ENCODE measurements at regions not wholly inside any gene's neighbourhood (a gene's known extent, or its start where the extent isn't known, plus 50 kb on each side); places are given as distances from the start of the nearest gene placed in this dataset.

DNA sequence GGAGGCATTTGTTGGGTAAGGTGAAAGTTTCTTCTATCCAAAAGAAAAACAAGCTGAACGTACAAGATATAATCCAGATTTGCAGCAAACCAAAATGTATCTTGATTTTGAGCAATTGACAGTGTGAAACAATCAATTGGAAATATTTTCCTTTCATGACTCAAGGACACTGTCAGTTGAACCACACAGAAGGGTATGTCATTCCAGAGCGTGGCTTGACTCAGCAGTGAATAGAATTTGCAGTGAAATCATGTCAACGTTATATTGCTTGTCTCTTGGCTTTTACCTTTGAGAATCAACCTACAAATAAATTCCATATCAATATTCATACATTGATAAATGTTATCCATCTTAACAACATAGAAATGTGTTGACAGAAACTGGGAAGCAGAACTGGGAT lies 78.2 kb downstream of the TM2D3 start:
- no peak for TF ChIP-seq SIN3A (IDR thresholded peaks at IDR 0.05; ENCODE audit: borderline replicate concordance, insufficient read depth, low read length)
- TF ChIP-seq POLR2AphosphoS5 (IDR thresholded peaks at IDR 0.05; ENCODE audit: low read depth, low read length) = no peak
- no peak for TF ChIP-seq TAF1 (IDR thresholded peaks at IDR 0.05; ENCODE audit: borderline replicate concordance, insufficient read depth, low read length)
- no peak for TF ChIP-seq FOXP2 (optimal IDR thresholded peaks at IDR 0.05; ENCODE audit: borderline replicate concordance, extremely low read depth, extremely low read length, insufficient read depth)
- TF ChIP-seq, protein P1, sequence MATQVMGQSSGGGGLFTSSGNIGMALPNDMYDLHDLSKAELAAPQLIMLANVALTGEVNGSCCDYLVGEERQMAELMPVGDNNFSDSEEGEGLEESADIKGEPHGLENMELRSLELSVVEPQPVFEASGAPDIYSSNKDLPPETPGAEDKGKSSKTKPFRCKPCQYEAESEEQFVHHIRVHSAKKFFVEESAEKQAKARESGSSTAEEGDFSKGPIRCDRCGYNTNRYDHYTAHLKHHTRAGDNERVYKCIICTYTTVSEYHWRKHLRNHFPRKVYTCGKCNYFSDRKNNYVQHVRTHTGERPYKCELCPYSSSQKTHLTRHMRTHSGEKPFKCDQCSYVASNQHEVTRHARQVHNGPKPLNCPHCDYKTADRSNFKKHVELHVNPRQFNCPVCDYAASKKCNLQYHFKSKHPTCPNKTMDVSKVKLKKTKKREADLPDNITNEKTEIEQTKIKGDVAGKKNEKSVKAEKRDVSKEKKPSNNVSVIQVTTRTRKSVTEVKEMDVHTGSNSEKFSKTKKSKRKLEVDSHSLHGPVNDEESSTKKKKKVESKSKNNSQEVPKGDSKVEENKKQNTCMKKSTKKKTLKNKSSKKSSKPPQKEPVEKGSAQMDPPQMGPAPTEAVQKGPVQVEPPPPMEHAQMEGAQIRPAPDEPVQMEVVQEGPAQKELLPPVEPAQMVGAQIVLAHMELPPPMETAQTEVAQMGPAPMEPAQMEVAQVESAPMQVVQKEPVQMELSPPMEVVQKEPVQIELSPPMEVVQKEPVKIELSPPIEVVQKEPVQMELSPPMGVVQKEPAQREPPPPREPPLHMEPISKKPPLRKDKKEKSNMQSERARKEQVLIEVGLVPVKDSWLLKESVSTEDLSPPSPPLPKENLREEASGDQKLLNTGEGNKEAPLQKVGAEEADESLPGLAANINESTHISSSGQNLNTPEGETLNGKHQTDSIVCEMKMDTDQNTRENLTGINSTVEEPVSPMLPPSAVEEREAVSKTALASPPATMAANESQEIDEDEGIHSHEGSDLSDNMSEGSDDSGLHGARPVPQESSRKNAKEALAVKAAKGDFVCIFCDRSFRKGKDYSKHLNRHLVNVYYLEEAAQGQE (IDR thresholded peaks at IDR 0.05; ENCODE audit: insufficient read depth in 1 of 2, low read depth in 2 of 2, low read length in 2 of 2) = no peak

DNA sequence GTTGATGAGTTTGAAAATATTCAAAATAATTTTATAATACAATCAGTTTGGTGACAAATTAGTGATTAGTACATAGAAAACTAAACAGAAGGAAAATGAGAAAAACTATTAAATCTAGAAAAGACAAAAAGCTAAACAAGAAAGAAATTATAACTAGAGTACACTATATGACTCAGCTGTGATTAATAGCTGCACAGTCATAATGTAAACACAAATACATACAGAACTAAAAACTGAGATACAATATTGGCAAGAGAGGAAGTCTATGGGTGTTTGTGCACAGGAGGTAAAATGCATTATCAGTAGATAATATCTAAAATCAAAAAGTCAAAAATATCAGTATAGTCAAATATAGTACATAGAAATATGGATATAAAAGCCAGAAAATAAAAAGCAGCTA lies 80.7 kb upstream of the PCSK6 start:
- TF ChIP-seq TAF1 (IDR thresholded peaks at IDR 0.05; ENCODE audit: borderline replicate concordance, insufficient read depth, low read length) = no peak
- TF ChIP-seq FOXP2 (optimal IDR thresholded peaks at IDR 0.05; ENCODE audit: borderline replicate concordance, extremely low read depth, extremely low read length, insufficient read depth) = no peak
- TF ChIP-seq SIN3A (IDR thresholded peaks at IDR 0.05; ENCODE audit: borderline replicate concordance, insufficient read depth, low read length) = no peak
- no peak for TF ChIP-seq POLR2AphosphoS5 (IDR thresholded peaks at IDR 0.05; ENCODE audit: low read depth, low read length)
- TF ChIP-seq, protein P1 (IDR thresholded peaks at IDR 0.05; ENCODE audit: insufficient read depth in 1 of 2, low read depth in 2 of 2, low read length in 2 of 2) = no peak

DNA sequence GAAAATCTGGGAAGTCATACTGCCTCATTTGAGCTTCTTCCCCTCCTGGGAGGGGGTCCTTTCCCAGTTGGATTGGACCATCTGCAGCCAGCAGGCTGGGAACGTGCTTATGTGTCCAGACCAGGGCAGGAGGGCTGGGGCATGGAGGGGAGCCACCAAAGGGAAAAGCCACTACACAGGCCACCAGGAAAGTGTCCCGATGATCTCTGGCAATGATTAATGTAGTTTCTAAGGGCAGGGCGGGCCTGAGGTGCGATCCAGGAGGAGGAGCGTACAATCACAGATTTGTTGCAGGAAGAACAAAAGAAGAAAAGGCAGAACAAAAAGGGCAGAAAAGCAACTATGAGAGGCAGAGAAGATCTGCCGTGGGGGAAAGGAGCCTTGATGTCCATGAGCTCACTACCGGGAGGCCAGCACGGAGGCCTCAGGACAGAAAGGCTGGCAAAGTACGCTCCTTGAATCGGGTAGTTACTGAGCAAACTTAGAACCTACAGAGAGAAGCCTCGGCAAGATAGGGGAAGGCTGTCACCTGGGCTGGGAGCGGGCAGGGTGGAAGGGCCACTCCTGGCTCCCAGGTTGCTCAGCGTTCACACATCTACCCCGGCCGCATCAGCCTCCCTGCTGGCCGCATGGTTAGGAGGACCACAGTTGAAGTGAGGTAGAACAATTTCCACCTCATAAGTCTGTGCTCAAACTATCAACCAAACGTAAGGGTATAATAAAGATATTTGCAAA lies 79.5 kb upstream of the PCSK6 start:
- TF ChIP-seq SIN3A (IDR thresholded peaks at IDR 0.05; ENCODE audit: borderline replicate concordance, insufficient read depth, low read length) = no peak
- TF ChIP-seq, protein P1 (IDR thresholded peaks at IDR 0.05; ENCODE audit: insufficient read depth in 1 of 2, low read depth in 2 of 2, low read length in 2 of 2) = no peak
- TF ChIP-seq FOXP2 (optimal IDR thresholded peaks at IDR 0.05; ENCODE audit: borderline replicate concordance, extremely low read depth, extremely low read length, insufficient read depth) = no peak
- TF ChIP-seq TAF1 (IDR thresholded peaks at IDR 0.05; ENCODE audit: borderline replicate concordance, insufficient read depth, low read length) = no peak
- no peak for TF ChIP-seq POLR2AphosphoS5 (IDR thresholded peaks at IDR 0.05; ENCODE audit: low read depth, low read length)

DNA sequence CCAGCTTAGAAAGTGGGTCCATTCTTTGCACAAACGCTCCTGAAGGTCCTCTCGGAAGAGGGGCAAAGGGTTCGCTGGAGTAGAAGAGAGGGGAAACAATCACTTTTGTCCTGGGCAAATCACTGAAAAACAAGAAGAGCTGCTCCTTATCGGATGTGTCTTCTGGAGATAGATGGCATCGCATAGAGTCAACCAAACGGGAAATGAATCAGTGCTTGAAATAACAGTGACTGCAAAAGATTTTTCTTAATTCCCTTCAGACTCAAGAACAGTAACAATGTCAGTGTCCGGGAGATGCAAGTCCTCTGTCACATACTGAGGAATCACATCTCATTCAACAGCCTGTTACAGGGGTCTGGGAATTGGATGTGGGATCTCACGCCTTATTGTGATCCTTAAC lies 78.8 kb upstream of the PCSK6 start:
- no peak for TF ChIP-seq TAF1 (IDR thresholded peaks at IDR 0.05; ENCODE audit: borderline replicate concordance, insufficient read depth, low read length)
- no peak for TF ChIP-seq SIN3A (IDR thresholded peaks at IDR 0.05; ENCODE audit: borderline replicate concordance, insufficient read depth, low read length)
- TF ChIP-seq FOXP2 (optimal IDR thresholded peaks at IDR 0.05; ENCODE audit: borderline replicate concordance, extremely low read depth, extremely low read length, insufficient read depth) = no peak
- TF ChIP-seq POLR2AphosphoS5 (IDR thresholded peaks at IDR 0.05; ENCODE audit: low read depth, low read length) = no peak
- TF ChIP-seq, protein P1 (IDR thresholded peaks at IDR 0.05; ENCODE audit: insufficient read depth in 1 of 2, low read depth in 2 of 2, low read length in 2 of 2) = no peak

Data from PFSK-1 (cell line).